GM12873 (cell line): ENCODE measurements at regions not wholly inside any gene's neighbourhood (a gene's known extent, or its start where the extent isn't known, plus 50 kb on each side); places are given as distances from the start of the nearest gene placed in this dataset.

ENCODE experiments used
- CTCF ChIP-seq: IDR thresholded peaks from 2 replicates; pipeline ENCODE4 v1.5.1; 2012; ENCODE audit warnings: low read depth, mild to moderate bottlenecking, moderate library complexity, low read length, control low read depth; ENCODE audit not compliant: insufficient read depth; ENCODE audit errors: missing control alignments

- TF ChIP-seq CTCF, result no peak
Observed at GRCh38 chr7:17472518-17472917, 174.1 kb downstream of the AHR start.

- no peak for TF ChIP-seq CTCF
Observed at GRCh38 chr7:17472939-17473338, 174.5 kb downstream of the AHR start.

GRCh38 chr7:17474724-17475344 is 176.4 kb downstream of the AHR start:
- peak; percentile 28 for TF ChIP-seq CTCF

GRCh38 chr7:17477182-17477581 is 178.7 kb downstream of the AHR start:
- TF ChIP-seq CTCF, result no peak

GRCh38 chr7:17481118-17481517 is 182.7 kb downstream of the AHR start:
- no peak for TF ChIP-seq CTCF

- no peak for TF ChIP-seq CTCF
Observed at GRCh38 chr7:17485368-17485767, 186.9 kb downstream of the AHR start.

- TF ChIP-seq CTCF, result no peak
Observed at GRCh38 chr7:17485904-17486303, 187.5 kb downstream of the AHR start.
